GM21786 (cell line): ENCODE measurements at regions not wholly inside any gene's neighbourhood (a gene's known extent, or its start where the extent isn't known, plus 50 kb on each side); places are given as distances from the start of the nearest gene placed in this dataset.
"Not testable (repeated sequence)": the region's sequence is repeated elsewhere in the genome, so short reads cannot be mapped to it uniquely, and the experiment has no call there.

Experiments
- ATAC-seq: cut with Tn5 transposase; IDR thresholded peaks from one replicate; pipeline ENCODE4 v1.9.1; 2021; ENCODE audit not compliant: unreplicated experiment

DNA sequence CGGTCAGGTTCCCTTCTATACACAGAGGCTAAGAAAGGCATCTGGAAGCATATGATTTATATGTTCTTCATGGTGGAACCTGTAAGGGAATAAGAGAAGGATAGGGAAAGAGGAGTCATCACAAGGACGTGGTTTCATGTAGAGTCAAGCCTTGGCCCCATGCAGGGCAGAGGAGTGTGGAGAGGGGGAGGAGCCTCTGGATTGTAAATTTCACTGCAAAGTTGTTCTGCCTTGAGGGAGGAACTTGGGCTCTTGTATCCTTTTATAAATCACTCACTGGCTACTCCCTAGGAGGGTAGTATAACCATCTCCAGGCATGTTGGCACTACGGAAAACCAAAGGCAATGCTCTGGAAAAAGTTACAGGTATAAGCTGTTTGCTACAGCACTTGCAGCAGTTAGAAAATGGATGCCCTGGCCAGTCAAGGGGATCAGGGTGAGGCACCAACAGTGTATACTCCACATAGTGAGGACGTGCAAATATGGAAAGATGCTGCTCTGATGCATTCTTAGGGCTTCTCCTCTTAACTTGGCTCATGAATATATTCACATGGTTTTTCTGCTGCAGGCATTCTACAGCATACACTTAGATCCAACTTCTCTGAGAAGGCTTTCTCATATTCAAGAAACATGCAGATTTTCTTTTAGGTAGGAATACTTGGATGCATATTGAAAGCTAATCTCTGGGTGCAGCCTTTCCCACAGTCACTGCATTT, 60.3 kb upstream of the ZNF81 start:
- ATAC-seq, result no peak

DNA sequence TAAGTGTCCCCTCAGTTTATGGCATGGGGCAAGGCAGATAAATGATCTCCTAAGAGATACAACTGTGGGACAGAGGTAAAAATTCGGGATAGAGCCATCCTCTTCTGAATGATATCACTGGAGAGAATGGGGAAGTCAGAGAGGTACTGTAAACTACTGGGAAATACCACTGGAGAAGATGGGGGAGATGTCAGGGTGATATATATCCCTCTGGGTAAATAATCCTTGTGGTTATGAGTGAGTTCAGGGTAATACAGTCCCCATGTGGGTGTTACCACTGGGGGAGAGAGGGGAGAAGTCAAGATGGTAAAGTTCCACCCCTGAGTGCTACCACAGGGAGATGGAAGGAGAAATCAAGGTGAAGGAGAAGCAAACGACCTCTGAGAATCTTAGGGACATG, 63.9 kb upstream of the ZNF81 start:
- ATAC-seq, result no peak

DNA sequence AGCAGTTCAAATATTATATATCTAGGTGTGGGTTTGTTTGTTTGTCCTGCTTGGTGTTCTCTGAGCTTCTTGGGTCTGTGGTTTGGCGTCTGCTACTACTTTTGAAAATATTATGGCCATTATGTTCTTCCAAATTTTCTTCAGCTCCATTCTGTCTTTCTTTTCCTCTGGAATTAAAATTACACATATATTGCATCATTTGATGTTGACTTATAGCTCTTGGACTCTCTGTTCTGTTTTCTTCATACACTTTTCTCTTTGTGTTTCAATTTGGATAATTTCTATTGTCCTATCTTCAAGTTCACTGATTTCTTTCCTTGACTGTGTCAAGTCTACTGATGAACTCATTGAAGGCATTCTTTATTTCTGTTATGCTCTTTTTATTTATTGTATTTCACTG, 65.2 kb upstream of the ZNF81 start:
- no peak for ATAC-seq

DNA sequence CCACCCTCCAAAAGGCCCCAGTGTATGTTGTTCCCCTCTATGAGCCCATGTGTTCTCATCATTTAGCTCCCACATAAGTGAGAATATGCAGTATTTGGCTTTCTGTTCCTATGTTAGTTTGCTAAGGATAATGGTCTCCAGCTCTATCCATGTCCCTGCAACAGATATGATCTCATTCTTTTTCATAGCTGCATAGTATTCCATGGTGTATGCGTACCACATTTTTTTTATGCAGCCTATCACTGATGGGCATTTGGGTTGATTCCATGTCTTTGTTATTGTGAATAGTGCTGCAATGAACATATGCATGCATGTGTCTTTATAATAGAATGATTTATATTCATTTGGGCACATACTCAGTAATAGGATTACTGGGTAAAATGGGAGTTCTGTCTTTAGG, 73.9 kb upstream of the ZNF81 start:
- not testable (repeated sequence) for ATAC-seq

DNA sequence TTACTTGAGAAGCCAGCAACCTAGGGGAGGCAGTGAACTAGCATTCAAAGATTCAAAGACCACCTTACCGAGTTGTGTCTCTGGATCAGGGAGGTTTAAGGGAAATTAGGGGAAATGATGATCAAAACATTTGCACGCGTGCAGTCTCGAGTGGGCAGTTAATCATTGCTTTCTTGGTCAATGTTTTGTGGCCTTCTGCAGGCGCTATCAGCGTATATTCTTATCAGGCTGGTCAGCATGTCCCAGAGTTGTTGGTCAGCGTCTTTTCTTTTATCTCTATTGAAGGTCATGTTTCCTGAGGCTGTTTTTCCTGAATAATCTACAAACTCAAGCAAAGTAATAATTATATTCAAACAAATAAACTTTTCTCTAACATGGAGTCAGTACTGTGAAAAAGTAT, 84.0 kb upstream of the ZNF81 start:
- no peak for ATAC-seq

DNA sequence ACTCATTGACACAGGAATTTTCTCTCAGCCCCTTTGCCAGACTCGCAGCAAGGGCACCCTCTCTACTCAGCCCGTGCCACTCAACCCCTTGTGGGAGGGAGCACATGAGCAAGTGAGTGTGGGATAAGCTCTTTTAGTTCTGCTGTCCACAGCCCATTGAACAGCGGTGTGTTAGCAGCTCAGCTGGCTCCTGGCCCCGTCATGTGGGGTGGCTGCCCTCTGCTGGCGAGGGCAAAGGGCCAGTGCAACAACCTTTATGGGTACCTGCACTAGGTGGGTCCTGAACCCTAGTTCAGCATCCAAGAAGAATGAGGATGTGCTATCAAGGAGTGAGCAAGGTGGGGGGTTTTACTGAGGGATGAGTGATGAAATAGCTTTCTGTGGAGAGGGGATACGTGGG, 85.0 kb upstream of the ZNF81 start:
- no peak for ATAC-seq

DNA sequence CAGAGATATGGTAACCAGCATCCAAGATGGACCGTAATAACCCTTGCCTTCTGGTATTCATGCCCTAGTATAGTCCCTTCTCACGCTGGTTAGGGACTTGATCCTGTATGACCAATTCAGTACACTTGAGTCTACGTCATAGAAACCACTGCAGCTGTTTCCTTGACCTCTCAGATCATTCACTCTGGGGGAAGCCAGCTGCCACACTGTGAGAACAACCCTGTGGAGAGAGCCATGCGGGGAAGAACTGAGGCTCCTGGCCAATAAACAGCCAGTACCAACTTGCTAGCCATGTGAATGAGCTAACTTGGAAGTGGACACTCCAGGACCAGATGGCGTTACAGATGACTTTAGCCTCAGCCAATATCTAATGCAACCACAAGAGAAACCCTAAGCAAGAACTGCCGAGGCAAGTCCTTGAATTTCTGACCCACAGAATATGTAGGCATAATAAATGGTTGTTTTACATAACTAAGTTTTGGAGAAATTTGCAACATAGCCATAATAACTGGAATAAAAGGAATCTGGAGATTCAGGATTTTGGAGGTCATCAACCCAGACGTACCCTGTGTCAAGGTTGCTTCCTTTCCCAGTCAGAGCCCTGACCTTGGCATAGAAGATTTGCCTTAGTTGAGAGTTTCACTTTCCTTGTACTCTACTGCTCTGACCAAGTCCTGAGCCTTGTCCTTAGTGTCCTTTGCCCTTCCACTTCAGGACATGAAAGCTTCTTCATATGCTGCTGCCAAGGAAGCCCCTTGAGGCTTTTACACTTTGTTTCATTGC, 87.3 kb upstream of the ZNF81 start:
- peak; percentile 60 for ATAC-seq

DNA sequence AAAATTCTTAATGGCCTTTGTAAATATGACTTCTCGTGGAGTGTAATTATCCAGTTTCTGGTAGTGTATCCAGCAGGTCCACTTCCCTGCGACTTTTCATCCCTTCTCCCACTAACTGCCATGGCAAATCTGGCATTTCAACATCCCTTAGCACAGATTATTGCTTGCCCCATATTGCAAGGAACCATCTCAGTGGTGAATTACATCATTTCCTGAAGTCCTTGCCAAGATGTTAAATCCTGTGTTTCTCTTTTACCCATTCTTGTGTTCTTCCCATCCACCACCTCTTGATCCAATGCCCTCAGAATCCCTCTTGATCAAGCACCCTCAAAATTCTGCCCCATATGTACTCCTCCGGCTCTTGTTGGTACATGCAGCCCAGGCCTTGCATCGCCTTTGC, 88.1 kb upstream of the ZNF81 start:
- no peak for ATAC-seq

DNA sequence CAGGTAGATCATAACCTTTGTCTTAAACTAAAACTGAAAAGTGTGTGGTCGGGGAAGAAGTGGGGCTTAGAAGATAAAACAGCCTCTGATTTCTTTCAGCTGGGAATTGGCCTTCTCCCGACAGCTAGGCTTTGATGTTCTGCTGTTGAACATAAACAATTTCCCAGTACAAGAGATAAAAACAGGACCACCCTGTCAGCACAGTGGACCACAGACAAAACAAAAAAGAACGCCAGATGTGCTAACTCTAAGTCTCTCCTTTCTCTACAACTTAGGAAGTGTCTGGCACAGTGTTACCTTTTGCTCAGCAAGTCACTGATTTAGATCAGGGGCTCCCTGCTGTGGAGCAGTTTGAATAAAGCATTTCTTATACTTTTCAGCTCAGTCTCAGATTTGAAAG, 87.5 kb upstream of the UXT start:
- no peak for ATAC-seq

DNA sequence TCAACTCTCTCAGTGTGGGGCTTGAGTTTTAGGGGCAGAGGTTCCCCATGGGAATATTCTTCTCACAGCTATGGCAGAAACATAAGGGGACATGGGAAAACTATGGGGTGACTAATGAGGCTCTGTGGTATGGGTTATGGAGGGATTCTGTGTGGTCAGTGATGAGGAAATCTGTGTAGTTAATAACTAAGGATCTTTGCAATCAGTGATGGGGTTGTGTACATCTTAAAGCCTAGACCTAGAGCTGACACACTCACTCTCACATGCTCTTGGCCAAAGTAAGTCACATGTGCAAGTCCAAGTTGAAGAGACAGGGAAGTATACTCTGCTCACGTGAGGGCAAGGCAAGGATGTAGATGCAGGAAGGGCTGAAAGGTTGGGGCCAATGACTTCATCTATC, 86.4 kb upstream of the UXT start:
- ATAC-seq, result no peak

DNA sequence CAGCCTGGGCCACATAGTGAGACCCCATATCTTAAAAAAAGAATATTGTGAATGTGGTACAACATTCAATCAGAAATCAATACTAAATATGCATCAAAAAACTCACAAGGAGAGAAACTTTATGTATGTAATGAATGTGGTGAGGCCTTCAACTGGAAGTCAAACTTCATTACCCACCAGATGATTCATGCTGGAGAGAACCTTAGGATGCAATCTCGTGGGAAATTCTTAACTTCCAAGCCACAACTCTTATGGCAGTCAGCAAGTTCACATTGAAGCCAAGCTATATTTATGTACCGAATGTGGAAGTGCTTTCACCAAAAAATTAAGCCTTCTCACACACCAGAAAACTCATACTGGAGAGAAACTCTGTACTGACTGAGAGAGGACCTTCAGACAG, 84.5 kb upstream of the UXT start:
- no peak for ATAC-seq

DNA sequence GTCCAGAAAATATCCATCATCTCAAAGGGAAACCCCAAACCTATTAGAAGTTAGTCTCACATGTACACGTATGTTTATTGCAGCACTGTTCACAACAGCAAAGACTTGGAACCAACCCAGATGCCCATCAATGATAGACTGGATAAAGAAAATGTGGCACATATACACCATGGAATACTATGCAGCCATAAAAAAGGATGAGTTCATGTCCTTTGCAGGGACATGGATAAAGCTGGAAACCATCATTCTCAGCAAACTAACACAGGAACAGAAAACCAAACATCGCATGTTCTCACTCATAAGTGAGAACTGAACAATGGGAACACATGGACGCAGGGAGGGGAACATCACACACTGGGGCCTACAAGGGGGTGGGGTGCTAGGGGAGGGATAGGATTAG, 79.9 kb upstream of the UXT start:
- ATAC-seq, result not testable (repeated sequence)

DNA sequence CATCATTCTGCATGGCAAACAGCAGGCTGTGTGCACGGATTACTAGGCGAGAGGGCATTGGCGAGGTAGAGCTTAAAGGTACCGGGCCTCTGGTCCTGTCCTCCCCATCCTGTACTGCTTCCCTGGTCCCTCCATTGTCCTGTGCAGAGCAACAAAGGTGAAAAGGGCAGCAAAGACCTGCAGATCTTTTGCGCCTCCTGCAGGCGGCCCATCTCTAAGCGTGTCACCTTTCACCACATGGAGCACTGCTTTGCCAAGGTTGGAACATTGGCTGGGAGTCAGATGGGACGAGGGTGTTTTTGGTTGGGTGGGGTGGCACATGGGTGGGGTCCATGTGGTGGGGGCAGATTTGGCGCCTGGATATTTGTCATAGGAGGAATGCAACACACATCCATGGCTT, 64.7 kb upstream of the UXT start:
- ATAC-seq, result no peak

DNA sequence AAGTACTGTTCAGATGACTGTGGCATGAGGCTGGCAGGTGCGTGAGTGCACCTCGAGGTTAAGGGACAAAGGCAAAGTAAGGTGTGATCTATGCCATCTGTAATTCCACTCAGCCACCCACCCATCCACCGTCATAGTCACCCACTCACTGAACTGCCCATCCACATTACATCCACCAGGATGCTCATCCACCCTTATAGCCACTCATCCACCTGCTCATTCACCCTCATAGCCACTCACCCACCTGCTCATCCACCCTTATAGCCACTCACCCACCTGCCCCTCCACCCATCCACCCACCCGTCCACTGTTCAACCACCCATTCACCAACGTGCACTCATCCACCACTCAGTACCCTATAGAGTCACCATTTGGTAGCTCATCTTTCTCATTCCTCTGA, 64.1 kb upstream of the UXT start:
- ATAC-seq, result no peak

DNA sequence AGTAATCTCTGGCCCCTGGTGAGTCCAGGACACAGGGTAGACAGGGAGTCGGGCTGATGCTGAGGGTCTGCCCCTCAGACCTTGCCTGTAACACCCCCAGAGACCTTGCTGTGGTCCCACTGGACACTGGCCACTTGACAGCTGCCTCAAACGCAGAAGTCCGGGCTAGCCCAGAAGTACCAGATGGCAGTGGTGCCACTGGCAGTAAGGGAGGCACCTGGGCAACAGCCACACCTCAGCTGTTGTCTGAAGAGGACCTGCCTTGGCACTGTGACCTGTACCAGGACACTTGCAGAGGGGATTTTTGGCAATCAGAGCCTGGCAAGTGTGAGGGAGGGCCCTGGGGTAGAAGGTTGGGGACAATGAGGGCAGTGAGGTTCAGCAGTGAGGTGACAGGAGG, 63.3 kb upstream of the UXT start:
- no peak for ATAC-seq

DNA sequence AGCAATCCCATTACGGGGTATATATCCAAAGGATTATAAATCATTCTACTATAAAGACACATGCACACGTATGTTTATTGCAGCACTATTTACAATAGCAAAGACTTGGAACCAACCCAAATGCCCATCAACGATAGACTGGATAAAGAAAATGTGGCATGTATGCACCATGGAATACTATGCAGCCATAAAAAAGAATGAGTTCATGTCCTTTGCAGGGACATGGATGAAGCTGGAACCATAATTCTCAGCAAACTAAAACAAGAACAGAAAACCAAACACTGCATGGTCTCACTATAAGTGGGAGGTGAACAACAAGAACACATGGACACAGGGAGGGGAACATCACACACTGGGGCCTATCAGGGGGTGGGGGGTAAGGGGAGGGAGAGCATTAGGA, 56.1 kb upstream of the UXT start:
- ATAC-seq, result not testable (repeated sequence)

DNA sequence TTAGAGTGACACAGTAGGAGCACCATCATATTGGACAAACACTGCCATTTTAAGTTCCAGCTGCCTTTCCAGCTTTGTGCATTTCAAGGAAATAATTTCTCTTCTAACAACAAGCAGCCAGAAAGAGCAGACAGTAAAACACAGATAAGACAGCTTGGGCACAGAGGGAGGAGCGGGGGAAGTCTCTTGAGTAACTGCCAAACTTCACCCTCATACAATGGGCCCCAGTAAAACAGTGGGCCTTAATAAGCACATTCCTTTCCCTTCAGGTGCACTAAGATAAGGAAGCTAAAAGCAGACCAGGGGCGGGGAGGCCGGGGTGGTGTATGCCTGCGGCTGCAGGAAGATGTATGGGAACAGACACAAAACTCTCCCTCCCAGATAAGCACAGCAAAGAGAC, 53.7 kb upstream of the UXT start:
- not testable (repeated sequence) for ATAC-seq

DNA sequence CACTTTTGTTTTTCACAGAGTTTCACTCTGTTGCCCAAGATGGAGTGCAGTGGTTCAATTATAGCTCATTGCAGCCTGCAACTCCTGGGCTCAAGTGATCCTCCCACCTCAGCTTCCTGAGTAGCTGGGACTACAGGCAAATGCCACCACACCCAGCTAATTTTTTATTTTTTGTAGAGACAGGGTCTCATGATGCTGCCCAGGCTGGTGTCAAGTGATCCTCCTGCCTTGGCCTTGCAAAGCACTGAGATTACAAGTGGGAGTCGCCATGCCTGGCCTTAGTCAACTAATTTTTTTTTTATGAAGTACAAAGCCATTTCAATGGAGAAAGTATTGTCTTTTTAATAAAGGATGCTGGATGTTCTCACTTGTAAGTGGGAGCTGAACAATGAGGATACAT, 51.3 kb upstream of the UXT start:
- ATAC-seq, result no peak
